Central memory CD8-positive, alpha-beta T cell (primary cell): ENCODE measurements at regions not wholly inside any gene's neighbourhood (a gene's known extent, or its start where the extent isn't known, plus 50 kb on each side); places are given as distances from the start of the nearest gene placed in this dataset.

ENCODE experiments used
- ATAC-seq: fragments of 150-1000 bp; cut with Tn5 transposase; replicated peaks from 2 replicates; pipeline ENCODE4 v1.10.0; 2022; ENCODE audit warnings: mild to moderate bottlenecking, moderate FRiP score, moderate number of reproducible peaks; ENCODE audit not compliant: poor library complexity, severe bottlenecking; ENCODE audit errors: extremely low read depth
- DNase-seq, 2 donors: peaks; one replicate each; pipeline ENCODE4 v3.0.0; 2021; ENCODE audit warnings: low spot score in 2 of 2
- H3K27ac Mint-ChIP-seq: one replicate; pipeline ENCODE4 v1.8.0; 2022; ENCODE audit warnings: low read depth, mild to moderate bottlenecking, moderate library complexity, mixed read lengths
- H3K27me3 Mint-ChIP-seq: one replicate; pipeline ENCODE4 v1.8.0; 2022; ENCODE audit warnings: mixed read lengths
- H3K36me3 Mint-ChIP-seq: one replicate; pipeline ENCODE4 v1.8.0; 2022; ENCODE audit warnings: mild to moderate bottlenecking, moderate library complexity, mixed read lengths; ENCODE audit not compliant: insufficient read depth
- H3K4me1 Mint-ChIP-seq: one replicate; pipeline ENCODE4 v1.8.0; 2022; ENCODE audit warnings: mixed read lengths
- H3K4me3 Mint-ChIP-seq: one replicate; pipeline ENCODE4 v1.8.0; 2022; ENCODE audit warnings: mild to moderate bottlenecking, moderate library complexity, mixed read lengths
- H3K9me3 Mint-ChIP-seq: one replicate; pipeline ENCODE4 v1.8.0; 2022; ENCODE audit warnings: mixed read lengths

DNA sequence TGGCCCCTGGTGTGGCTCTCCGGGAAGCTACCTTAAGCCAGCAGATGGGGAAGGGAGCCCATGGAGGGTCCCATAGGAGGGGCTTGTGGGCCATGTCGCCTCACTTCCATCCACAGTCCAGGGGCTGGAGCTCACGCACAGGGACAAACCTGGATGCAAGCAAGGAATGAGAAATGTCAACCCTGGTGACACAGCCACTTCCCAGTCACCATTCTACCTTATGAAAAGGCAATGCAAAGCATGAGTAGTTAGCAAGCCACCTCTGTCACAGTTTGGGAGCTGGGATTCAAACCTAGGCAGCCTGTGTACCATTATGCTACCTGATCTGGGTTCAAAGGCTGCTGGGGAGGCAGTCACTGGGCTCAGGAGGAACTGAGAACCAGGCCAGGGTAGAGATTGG lies 170.0 kb upstream of the KLHL29 start:
- DNase-seq, result no peak
- Mint-ChIP-seq H3K4me3 (no peak overlapping the region), H3K27ac (no peak overlapping the region), H3K36me3 (no peaks in the 10 kb centered on the region), H3K9me3 (no peaks in the 10 kb centered on the region), H3K4me1 (no peaks in the 10 kb centered on the region), H3K27me3 (peaks cover 14% of the 10 kb centered on the region)
- no peak for ATAC-seq

DNA sequence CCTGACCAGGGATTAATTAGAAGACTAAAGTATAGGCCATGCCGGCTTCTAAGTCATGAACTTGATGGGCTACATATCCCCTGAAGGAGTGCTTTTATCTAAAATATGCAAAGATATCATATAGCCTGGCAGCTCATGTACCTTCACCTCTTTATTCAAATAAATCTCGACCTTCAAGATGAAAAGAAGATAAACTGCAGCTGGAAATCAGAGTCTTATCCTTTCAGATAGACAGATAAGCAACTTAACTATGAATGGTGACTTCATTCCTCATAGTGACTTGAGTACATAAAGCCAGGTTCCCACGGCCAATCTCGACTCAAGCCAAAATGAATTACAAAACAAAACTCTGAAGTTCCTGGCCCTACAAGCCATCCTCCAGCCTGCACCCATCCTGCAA lies 165.3 kb upstream of the KLHL29 start:
- DNase-seq (no peak), ATAC-seq (no peak)
- H3K36me3 Mint-ChIP-seq, result no peaks in the 10 kb centered on the region
- H3K9me3 Mint-ChIP-seq, result no peaks in the 10 kb centered on the region
- H3K27me3 Mint-ChIP-seq, result no peaks in the 10 kb centered on the region
- H3K4me1 Mint-ChIP-seq, result no peaks in the 10 kb centered on the region
- no peak overlapping the region for H3K4me3 Mint-ChIP-seq
- H3K27ac Mint-ChIP-seq, result no peak overlapping the region

DNA sequence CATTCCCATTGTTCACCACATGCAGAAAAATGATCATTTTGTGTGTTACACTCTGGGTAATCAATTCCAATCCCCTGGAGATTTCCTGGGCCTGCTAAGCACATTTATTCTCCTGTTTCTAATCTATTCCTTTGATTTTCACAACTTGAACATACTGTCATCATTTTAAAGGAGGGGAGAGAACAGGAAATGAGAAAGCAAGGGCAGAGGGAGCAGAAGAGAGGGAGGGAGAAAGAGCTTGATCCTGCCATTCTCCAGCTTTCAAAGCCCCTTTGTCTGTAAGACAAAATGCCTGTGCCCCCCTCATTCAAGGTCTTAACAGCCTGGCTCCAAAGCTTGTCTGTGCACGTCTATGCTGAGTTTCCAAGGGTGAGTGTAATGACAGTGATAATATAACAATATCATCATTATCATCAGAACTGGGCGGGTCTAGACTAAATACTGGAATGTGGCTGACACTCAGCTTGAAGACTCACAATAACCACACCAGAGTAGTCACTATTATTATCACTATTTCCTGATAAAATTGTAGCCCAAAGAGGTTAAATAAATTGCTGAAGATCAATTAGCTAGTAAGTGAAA lies 164.4 kb upstream of the KLHL29 start:
- H3K27me3 Mint-ChIP-seq, result no peaks in the 10 kb centered on the region
- no peak overlapping the region for H3K4me3 Mint-ChIP-seq
- no peak for ATAC-seq

DNA sequence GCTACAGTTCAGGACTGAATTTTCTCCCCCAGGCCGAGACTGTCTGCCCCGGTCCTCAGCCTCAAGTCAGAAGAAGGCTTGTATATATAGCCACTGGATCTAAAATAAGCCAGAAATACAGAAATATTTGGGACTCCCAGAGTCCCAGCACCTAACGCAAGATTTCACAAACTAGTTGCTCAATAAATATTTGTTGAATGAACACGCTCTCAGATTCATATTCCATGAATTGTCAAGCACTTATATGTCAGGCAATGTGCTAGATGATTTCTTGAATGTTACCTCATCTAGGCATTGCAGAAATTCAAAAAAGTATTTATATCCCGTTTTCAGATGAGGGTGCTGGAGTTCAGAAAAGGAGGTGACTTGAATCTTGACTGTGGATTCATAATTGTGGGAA lies 163.7 kb upstream of the KLHL29 start:
- Mint-ChIP-seq H3K4me1 (no peaks in the 10 kb centered on the region), H3K9me3 (no peaks in the 10 kb centered on the region), H3K27me3 (no peaks in the 10 kb centered on the region), H3K36me3 (no peaks in the 10 kb centered on the region), H3K27ac (no peak overlapping the region), H3K4me3 (no peak overlapping the region)
- ATAC-seq, result no peak
- no peak for DNase-seq

More for the DNA sequence above, 164.4 kb upstream of the KLHL29 start:
- no peaks in the 10 kb centered on the region for H3K36me3 Mint-ChIP-seq
- H3K27ac Mint-ChIP-seq, result no peak overlapping the region
- H3K4me1 Mint-ChIP-seq, result no peaks in the 10 kb centered on the region
- no peaks in the 10 kb centered on the region for H3K9me3 Mint-ChIP-seq
- no peak for DNase-seq

DNA sequence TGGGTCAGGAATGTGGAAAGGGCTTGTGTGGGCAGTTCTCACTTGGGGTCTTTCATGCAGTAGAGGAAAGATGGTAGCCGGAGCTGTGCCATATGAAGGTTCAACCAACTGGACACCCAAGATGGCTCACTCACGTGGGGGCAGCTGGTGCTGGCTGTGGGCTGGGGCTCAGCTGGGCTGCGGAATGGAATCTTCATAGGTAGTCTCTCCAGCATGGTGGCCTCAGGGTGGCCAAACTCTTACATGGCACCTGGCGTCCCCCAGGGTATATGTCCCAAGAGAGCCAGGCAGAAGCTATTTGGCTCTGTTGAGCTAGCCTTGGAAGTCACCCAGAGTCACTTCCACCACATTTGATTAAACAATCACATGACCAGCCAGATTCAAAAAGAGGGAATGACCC lies 163.1 kb upstream of the KLHL29 start:
- H3K4me3 Mint-ChIP-seq, result no peak overlapping the region
- ATAC-seq (no peak), DNase-seq (no peak)
- H3K4me1 Mint-ChIP-seq, result no peaks in the 10 kb centered on the region
- H3K9me3 Mint-ChIP-seq, result no peaks in the 10 kb centered on the region
- H3K36me3 Mint-ChIP-seq, result no peaks in the 10 kb centered on the region
- no peaks in the 10 kb centered on the region for H3K27me3 Mint-ChIP-seq
- H3K27ac Mint-ChIP-seq, result no peak overlapping the region

DNA sequence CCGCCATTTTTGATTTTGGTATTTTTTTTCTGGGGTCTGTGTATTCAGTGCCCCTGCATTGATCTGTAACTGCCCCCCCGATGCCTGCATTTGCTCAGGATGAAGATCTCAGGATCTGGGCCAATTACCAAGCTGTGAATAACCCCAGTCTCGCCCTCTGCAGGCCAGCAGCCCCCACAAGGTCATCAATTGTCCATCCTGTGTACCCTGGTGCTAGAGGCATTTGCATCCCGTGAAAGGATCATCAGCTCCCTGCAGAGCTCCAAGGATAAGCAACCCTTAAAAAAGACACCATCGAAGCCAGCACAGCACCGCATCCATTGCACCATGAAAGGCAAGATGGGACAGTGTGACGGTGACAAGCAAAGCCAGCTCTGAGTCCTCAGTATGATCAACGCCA lies 154.1 kb upstream of the KLHL29 start:
- no peak for ATAC-seq
- H3K36me3 Mint-ChIP-seq, result no peaks in the 10 kb centered on the region
- DNase-seq, result no peak
- H3K27ac Mint-ChIP-seq, result no peak overlapping the region
- no peaks in the 10 kb centered on the region for H3K9me3 Mint-ChIP-seq
- no peaks in the 10 kb centered on the region for H3K4me1 Mint-ChIP-seq
- H3K4me3 Mint-ChIP-seq, result no peak overlapping the region
- no peaks in the 10 kb centered on the region for H3K27me3 Mint-ChIP-seq

DNA sequence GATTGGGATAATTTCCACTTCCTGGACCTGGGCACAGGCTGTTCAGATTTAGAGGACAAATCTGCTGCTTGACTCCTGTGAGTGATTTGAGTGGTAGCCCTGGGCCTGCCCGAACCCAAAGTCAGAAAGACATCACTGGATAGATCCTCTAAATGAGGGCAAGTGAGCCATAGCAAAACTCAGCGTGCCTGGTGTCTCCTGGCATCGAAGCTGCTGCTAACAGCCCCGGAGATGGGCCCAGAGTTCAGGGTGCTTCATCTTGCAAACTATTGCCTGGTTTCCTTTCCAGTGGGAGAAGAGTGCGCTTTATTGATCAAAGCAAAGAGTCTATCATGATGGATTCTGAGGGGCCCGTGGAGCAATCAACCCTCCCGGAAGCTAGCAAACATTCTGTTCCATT lies 153.1 kb upstream of the KLHL29 start:
- Mint-ChIP-seq H3K4me3 (no peak overlapping the region), H3K4me1 (no peaks in the 10 kb centered on the region), H3K27me3 (no peaks in the 10 kb centered on the region), H3K9me3 (no peaks in the 10 kb centered on the region), H3K36me3 (no peaks in the 10 kb centered on the region), H3K27ac (no peak overlapping the region)
- no peak for ATAC-seq
- no peak for DNase-seq

DNA sequence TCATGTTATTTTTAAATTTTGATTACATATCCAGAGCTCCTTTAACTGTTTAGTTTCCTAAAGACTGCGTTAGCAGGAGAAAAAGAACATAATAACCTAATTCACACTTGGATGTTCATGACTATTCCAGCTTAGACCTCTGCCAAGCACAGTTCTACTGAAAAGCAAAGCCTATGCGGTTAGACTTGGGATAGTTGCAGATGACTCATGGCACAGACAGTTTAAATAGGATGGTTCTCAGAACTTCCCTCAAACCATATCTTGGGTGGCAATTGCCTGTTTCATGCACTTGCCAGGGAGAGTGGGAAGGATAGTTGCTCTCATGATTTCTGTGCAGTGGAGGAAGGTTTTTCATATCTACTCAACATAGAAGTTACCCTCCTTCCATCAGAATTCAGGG lies 149.7 kb upstream of the KLHL29 start:
- no peak overlapping the region for H3K27ac Mint-ChIP-seq
- no peak for ATAC-seq
- H3K27me3 Mint-ChIP-seq, result peaks cover 9% of the 10 kb centered on the region

DNA sequence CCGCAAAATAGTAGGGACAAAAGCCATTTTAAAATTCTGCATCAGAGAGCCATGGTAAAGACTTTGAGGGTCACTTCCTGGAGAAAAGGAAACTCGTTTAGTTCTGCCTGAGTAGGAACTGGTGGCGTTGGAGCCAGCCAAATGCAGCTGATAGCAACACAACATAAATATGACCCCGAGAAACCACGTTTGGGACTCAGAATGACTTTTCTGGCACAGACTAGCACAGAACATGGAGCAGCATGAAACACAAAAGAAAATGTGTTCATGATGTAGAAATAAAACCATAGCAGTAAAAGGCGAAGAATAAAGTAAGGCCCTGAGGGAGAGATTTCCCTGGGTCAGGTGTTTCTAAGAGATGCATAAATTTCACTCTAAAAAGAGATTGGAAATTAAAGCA lies 149.2 kb upstream of the KLHL29 start:
- Mint-ChIP-seq H3K27ac (no peak overlapping the region), H3K9me3 (no peaks in the 10 kb centered on the region), H3K4me3 (no peak overlapping the region), H3K4me1 (no peaks in the 10 kb centered on the region), H3K36me3 (no peaks in the 10 kb centered on the region), H3K27me3 (peaks cover 13% of the 10 kb centered on the region)
- DNase-seq, result no peak
- ATAC-seq, result no peak

More for the DNA sequence above, 149.7 kb upstream of the KLHL29 start:
- H3K36me3 Mint-ChIP-seq, result no peaks in the 10 kb centered on the region
- DNase-seq, result no peak
- no peak overlapping the region for H3K4me3 Mint-ChIP-seq
- no peaks in the 10 kb centered on the region for H3K9me3 Mint-ChIP-seq
- H3K4me1 Mint-ChIP-seq, result no peaks in the 10 kb centered on the region

DNA sequence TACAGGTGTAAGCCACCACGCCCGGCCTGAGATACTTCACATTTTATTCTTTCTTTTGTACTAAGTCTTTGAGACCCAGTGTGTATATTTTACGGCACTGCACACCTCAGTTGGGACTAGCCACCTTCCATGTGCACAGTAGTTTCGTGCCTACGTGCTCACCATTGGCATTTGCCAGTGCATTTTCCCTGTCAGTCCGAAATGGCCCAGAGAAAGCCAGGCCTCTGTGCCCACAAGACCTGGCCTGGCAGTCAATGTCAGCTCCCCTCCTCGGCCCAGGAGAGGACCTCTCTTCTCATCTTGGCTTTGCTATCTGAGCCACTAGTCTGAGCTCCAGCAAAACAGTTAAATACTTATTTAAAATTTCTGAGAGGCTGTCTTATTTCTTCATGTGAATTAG lies 147.8 kb upstream of the KLHL29 start:
- no peak for ATAC-seq
- no peaks in the 10 kb centered on the region for H3K9me3 Mint-ChIP-seq
- H3K27me3 Mint-ChIP-seq, result peaks cover 13% of the 10 kb centered on the region
- no peaks in the 10 kb centered on the region for H3K36me3 Mint-ChIP-seq
- no peak overlapping the region for H3K27ac Mint-ChIP-seq
- H3K4me1 Mint-ChIP-seq, result no peaks in the 10 kb centered on the region
- no peak for DNase-seq
- no peak overlapping the region for H3K4me3 Mint-ChIP-seq

DNA sequence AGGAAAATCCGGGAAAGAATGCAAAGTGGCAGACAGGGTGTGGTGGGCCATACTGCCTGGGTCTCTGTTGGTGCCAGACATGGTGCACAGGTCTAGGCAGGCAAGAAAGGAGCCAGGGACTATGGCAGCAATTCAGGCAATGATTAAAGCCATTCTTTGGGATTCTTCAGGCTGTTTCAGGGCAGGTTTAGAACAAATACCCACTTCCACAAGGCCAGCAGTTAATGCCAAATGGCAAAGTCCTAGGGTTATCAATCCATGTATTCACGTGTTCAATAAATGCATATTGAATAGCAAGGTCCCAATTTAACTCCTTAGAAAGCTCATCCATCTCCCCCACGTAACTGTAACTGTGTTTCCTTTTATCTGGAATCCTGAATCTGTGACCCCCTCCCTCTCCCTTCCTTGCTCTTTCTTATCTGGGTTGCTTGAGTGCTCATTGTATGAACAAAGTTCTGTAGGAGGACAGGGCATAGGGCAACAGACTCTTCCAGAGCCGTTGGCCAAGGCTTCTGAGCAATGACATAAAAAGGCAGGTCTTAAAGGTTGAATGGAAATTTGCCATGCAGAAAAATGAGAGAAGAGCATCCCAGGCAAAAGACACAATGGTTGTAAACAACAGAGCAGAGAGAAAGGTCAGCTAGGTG lies 146.8 kb upstream of the KLHL29 start:
- no peak for DNase-seq
- Mint-ChIP-seq H3K4me1 (no peaks in the 10 kb centered on the region), H3K27me3 (peaks cover 13% of the 10 kb centered on the region), H3K27ac (no peak overlapping the region), H3K36me3 (no peaks in the 10 kb centered on the region), H3K4me3 (no peak overlapping the region), H3K9me3 (no peaks in the 10 kb centered on the region)
- no peak for ATAC-seq

DNA sequence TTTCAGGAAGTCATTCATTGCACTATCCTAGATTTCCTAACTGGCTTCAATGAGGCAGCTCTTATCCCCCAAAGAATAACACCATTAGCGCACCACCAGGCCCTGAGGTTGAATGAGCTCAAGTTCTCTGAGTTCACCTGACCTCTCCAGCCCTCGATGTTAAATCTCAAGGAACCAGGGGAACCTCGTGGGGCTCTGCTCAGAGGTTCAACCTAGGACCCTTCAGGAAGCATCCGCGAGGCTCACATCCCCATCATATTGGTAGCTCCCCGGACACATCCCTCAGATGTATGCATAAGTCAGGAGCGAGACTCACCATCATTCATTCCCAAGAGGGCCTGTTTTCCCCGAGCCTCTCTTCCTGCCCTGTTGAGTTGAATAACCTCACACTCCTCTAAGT lies 145.6 kb upstream of the KLHL29 start:
- Mint-ChIP-seq H3K27me3 (peaks cover 13% of the 10 kb centered on the region), H3K4me1 (no peaks in the 10 kb centered on the region), H3K9me3 (no peaks in the 10 kb centered on the region), H3K27ac (no peak overlapping the region), H3K36me3 (no peaks in the 10 kb centered on the region), H3K4me3 (no peak overlapping the region)
- ATAC-seq (no peak), DNase-seq (no peak)

DNA sequence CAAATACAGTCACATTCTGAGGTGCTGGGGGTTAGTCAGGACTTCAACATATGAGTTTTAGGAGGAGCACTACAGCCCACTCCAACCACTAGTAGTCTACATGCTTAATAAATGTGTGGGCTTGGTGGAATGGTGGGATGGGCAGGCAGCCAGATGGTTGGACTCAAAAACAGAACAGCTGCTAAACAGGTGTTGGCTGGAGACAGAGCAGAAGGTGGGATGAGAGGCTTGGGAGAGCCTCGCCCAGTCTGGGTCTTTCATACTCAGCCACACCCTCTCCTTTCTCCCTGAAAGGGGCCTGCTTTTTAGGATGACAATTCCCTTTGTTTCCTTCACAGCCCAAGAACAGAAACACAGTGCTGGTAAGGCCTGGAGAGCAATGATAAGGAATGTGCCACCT lies 143.9 kb upstream of the KLHL29 start:
- Mint-ChIP-seq H3K4me1 (no peaks in the 10 kb centered on the region), H3K9me3 (no peaks in the 10 kb centered on the region), H3K27me3 (peaks cover 13% of the 10 kb centered on the region), H3K27ac (no peak overlapping the region), H3K4me3 (no peak overlapping the region), H3K36me3 (no peaks in the 10 kb centered on the region)
- no peak for ATAC-seq
- DNase-seq, result no peak
